Endothelial cell of umbilical vein (primary cell): ENCODE measurements at regions not wholly inside any gene's neighbourhood (a gene's known extent, or its start where the extent isn't known, plus 50 kb on each side); places are given as distances from the start of the nearest gene placed in this dataset.

Source experiments
- BruUV-seq: library from RNA; stranded (reverse); fragments of 400-500 nt; replicated peaks from 2 replicates; lab custom pipeline; 2021; lab: Mats Ljungman, UMichigan
- CTCF ChIA-PET: fragments of 300-600, 350-600 bp; sonication (Branson Sonifier 250); formaldehyde crosslinking; loops from one replicate; lab custom pipeline; 2021; ENCODE audit warnings: antibody characterized with exemption, inconsistent platforms; lab: Charles Lee
- POLR2A ChIA-PET: fragments of 300-600, 350-600 bp; sonication (Branson Sonifier 250); formaldehyde crosslinking; loops from one replicate; lab custom pipeline; 2021; ENCODE audit warnings: antibody characterized with exemption, inconsistent platforms; lab: Charles Lee
- DNase-seq: peaks from one replicate; pipeline ENCODE4 v3.0.0-alpha.2; 2011; ENCODE audit warnings: low read depth, low spot score
- FAIRE-seq: peaks from 2 replicates; lab custom pipeline; 2011; peaks lifted over from hg19 to GRCh38; lab: Jason Lieb, UNC
- H2AFZ ChIP-seq: 2 replicates; pipeline ENCODE4 v1.6.0; 2012; ENCODE audit warnings: low read depth, low read length, control low read depth, inconsistent platforms
- H3K27ac ChIP-seq: 2 replicates; pipeline ENCODE4 v1.5.1; 2011; ENCODE audit warnings: low read depth, mild to moderate bottlenecking, control low read depth, low read length, moderate library complexity; ENCODE audit not compliant: insufficient read depth
- H3K27me3 ChIP-seq, 2 experiments: 2 replicates each; pipeline versions ENCODE4 v1.6.0 to v1.6.1; 2011; ENCODE audit warnings: low read length in 2 of 2, mixed read lengths in 1 of 2; ENCODE audit not compliant: control insufficient read depth in 2 of 2, insufficient read depth in 2 of 2
- H3K36me3 ChIP-seq, 2 experiments: 2 replicates in 1 of 2; 3 replicates in 1 of 2; pipeline ENCODE4 v1.5.1; 2011; ENCODE audit warnings: low read length in 2 of 2, mild to moderate bottlenecking in 1 of 2, moderate library complexity in 1 of 2; ENCODE audit not compliant: control insufficient read depth in 2 of 2, insufficient read depth in 2 of 2; ENCODE audit errors: extremely low read depth in 1 of 2
- H3K4me1 ChIP-seq: 3 replicates; pipeline ENCODE4 v1.5.1; 2011; ENCODE audit warnings: mild to moderate bottlenecking, low read length; ENCODE audit not compliant: control insufficient read depth, insufficient read depth; ENCODE audit errors: extremely low read depth
- H3K4me2 ChIP-seq: 2 replicates; pipeline ENCODE4 v1.6.1; 2011; ENCODE audit warnings: low read length, control low read depth, mixed read lengths; ENCODE audit not compliant: insufficient read depth
- H3K4me3 ChIP-seq, 3 experiments: fragments of 200-600 bp in 1 of 3; sonication (generic), shearing (Covaris generic) in 1 of 3; replicated peaks in 1 of 3; 2 replicates each; pipeline ENCODE4 v1.5.1; 2011 to 2016; ENCODE audit warnings: control low read depth in 3 of 3, low read length in 3 of 3, mild to moderate bottlenecking in 2 of 3, inconsistent platforms in 1 of 3, low read depth in 1 of 3, moderate library complexity in 1 of 3; ENCODE audit not compliant: insufficient read depth in 1 of 3
- H3K79me2 ChIP-seq: 2 replicates; pipeline ENCODE4 v1.6.0; 2012; ENCODE audit warnings: low read length, inconsistent platforms; ENCODE audit not compliant: control insufficient read depth, insufficient read depth
- H3K9ac ChIP-seq: replicated peaks from 2 replicates; pipeline ENCODE3; 2011; ENCODE audit warnings: low read length, control low read depth; ENCODE audit not compliant: insufficient read depth; ENCODE audit errors: extremely low read depth
- H3K9me1 ChIP-seq: replicated peaks from 3 replicates; pipeline ENCODE4 v1.6.0; 2011; ENCODE audit warnings: mild to moderate bottlenecking, low read length; ENCODE audit not compliant: control insufficient read depth, insufficient read depth; ENCODE audit errors: extremely low read depth
- H3K9me3 ChIP-seq: replicated peaks from 2 replicates; pipeline ENCODE4 v1.5.1; 2012; ENCODE audit warnings: low read length, inconsistent platforms; ENCODE audit not compliant: control insufficient read depth, insufficient read depth
- H4K20me1 ChIP-seq: replicated peaks from 2 replicates; pipeline ENCODE3; 2011; ENCODE audit warnings: mild to moderate bottlenecking, low read length; ENCODE audit not compliant: control insufficient read depth, insufficient read depth; ENCODE audit errors: extremely low read depth
- EZH2 ChIP-seq: IDR thresholded peaks from 2 replicates; pipeline ENCODE4 v1.6.1; 2012; ENCODE audit warnings: borderline replicate concordance, low read depth, mild to moderate bottlenecking, moderate library complexity, low read length, inconsistent platforms; ENCODE audit not compliant: severe bottlenecking
- FOS ChIP-seq: IDR thresholded peaks from 2 replicates; pipeline ENCODE4 v1.6.1; 2011; ENCODE audit warnings: mild to moderate bottlenecking, low read length, moderate library complexity, borderline replicate concordance; ENCODE audit not compliant: insufficient read depth
- GATA2 ChIP-seq: IDR thresholded peaks from 2 replicates; pipeline ENCODE4 v1.7.0; 2011; ENCODE audit warnings: low read depth, mild to moderate bottlenecking, moderate library complexity, mixed read lengths, low read length; ENCODE audit not compliant: insufficient read length, insufficient read depth
- JUN ChIP-seq: IDR thresholded peaks from 2 replicates; pipeline ENCODE4 v1.6.1; 2011; ENCODE audit warnings: borderline replicate concordance, low read depth; ENCODE audit not compliant: insufficient read length, insufficient read depth
- MYC ChIP-seq: IDR thresholded peaks from one replicate; pipeline ENCODE4 v1.6.1; 2011; ENCODE audit warnings: mild to moderate bottlenecking, low read depth, low read length
- POLR2A ChIP-seq: IDR thresholded peaks from 2 replicates; pipeline ENCODE4 v1.6.1; 2012; ENCODE audit warnings: low read depth, mild to moderate bottlenecking, control low read depth, low read length
- POLR2AphosphoS5 ChIP-seq: IDR thresholded peaks from 2 replicates; pipeline ENCODE4 v1.6.1; 2012; ENCODE audit warnings: low read depth, mild to moderate bottlenecking, control low read depth, low read length, moderate library complexity; ENCODE audit not compliant: insufficient read depth
- dilution Hi-C: fragments of 300-500 bp; cut with MboI; formaldehyde crosslinking; loops from one replicate; pipeline ENCODE4 v1.15.0; 2019; ENCODE audit warnings: low sequenced_read_pairs; ENCODE audit not compliant: extremely low pct_ligation_motif_present
- intact Hi-C: fragments of 100-400 bp; cut with micrococcal nuclease; formaldehyde crosslinking; loops from one replicate; pipeline ENCODE4 v1.10.0; 2022
- TF ChIP-seq, protein P1 (sequence below): IDR thresholded peaks from 2 replicates; pipeline ENCODE4 v1.6.1; 2011; ENCODE audit not compliant: insufficient read depth, insufficient read length
- TF ChIP-seq, protein P2 (sequence below), 2 donors: IDR thresholded peaks; 1 replicate in 1 of 2; 2 replicates in 1 of 2; pipeline ENCODE4 v1.5.1; 2011; ENCODE audit warnings: low read length in 2 of 2, mild to moderate bottlenecking in 2 of 2, moderate library complexity in 2 of 2, control low read depth in 1 of 2, inconsistent platforms in 1 of 2, low read depth in 1 of 2; ENCODE audit not compliant: insufficient read depth in 1 of 2; ENCODE audit errors: extremely low read depth in 1 of 2

- DNase-seq = peak; percentile 82
- no peak overlapping the region for H2AFZ ChIP-seq
- H4K20me1 ChIP-seq = no peaks in the 10 kb centered on the region
- H3K79me2 ChIP-seq = peaks cover 64% of the 10 kb centered on the region
- no peaks in the 10 kb centered on the region for H3K36me3 ChIP-seq
- BruUV-seq = no TSS peak
- dilution Hi-C loops (no loop called here), intact Hi-C loops (loop anchor here (10.0 kb wide), 1 partner anchor 1191 kb away; no protein-coding TSS in a partner anchor)
- no peaks in the 10 kb centered on the region for H3K9me1 ChIP-seq
- peak; percentile 77 for FAIRE-seq
- TF ChIP-seq POLR2A = peak; percentile 57
- TF ChIP-seq, protein P1, sequence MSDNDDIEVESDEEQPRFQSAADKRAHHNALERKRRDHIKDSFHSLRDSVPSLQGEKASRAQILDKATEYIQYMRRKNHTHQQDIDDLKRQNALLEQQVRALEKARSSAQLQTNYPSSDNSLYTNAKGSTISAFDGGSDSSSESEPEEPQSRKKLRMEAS = no peak
- peak; percentile 94 for TF ChIP-seq JUN
- TF ChIP-seq EZH2 = no peak
- peak; percentile 85 for TF ChIP-seq GATA2
- peak; percentile 77 for TF ChIP-seq POLR2AphosphoS5
- TF ChIP-seq, protein P2, sequence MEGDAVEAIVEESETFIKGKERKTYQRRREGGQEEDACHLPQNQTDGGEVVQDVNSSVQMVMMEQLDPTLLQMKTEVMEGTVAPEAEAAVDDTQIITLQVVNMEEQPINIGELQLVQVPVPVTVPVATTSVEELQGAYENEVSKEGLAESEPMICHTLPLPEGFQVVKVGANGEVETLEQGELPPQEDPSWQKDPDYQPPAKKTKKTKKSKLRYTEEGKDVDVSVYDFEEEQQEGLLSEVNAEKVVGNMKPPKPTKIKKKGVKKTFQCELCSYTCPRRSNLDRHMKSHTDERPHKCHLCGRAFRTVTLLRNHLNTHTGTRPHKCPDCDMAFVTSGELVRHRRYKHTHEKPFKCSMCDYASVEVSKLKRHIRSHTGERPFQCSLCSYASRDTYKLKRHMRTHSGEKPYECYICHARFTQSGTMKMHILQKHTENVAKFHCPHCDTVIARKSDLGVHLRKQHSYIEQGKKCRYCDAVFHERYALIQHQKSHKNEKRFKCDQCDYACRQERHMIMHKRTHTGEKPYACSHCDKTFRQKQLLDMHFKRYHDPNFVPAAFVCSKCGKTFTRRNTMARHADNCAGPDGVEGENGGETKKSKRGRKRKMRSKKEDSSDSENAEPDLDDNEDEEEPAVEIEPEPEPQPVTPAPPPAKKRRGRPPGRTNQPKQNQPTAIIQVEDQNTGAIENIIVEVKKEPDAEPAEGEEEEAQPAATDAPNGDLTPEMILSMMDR (IDR thresholded peaks at IDR 0.05; ENCODE audit: extremely low read depth in 1 of 2, insufficient read depth in 1 of 2, low read depth in 1 of 2, low read length in 2 of 2) = no peak
- peak; percentile 96 for TF ChIP-seq FOS
- TF ChIP-seq MYC = no peak
- no peaks in the 10 kb centered on the region for H3K27me3 ChIP-seq
- H3K9ac ChIP-seq = peak overlapping the region; percentile 53
- no peak overlapping the region for H3K4me3 ChIP-seq
- peak overlapping the region; percentile 95 for H3K27ac ChIP-seq
- H3K4me1 ChIP-seq = peaks cover 64% of the 10 kb centered on the region
- no peaks in the 10 kb centered on the region for H3K9me3 ChIP-seq
- ChIA-PET POLR2A (no interaction called here), CTCF (interaction anchor here (1.0 to 1.5 kb wide), 3 partner anchors 73 to 77 kb away, joined by 3 to 6 read pairs (median 3); no protein-coding TSS in a partner anchor)
- peak overlapping the region; percentile 33 for H3K4me2 ChIP-seq
Measured at GRCh38 chr5:42985129-42986037, 54.7 kb downstream of the ANXA2R start.
